ENCODE measurements at regions not wholly inside any gene's neighbourhood (a gene's known extent, or its start where the extent isn't known, plus 50 kb on each side); places are given as distances from the start of the nearest gene placed in this dataset.

DNA sequence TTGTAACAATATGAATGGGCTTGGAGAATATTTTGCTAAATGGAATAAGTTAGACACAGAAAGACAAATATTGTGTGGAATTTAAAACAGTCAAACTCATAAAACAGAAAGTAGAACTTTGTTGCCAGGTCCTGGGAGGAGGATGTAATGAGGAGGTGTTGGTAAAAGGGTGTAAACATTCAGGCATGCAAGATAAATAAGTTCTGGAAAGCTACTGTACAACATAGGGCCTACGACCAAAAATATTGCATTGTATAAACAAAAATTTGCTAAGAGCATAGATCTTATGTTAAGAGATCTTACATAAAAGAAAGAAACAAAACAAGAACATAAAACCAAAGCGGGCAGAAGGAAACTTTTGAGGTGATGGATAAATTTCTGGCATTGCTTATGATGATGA, 1907.8 kb upstream of the PCDH20 start:
- no peak overlapping the region for H3K27ac ChIP-seq
- no peak for TF ChIP-seq ZFX (IDR thresholded peaks at IDR 0.05)
- TF ChIP-seq, protein P1, sequence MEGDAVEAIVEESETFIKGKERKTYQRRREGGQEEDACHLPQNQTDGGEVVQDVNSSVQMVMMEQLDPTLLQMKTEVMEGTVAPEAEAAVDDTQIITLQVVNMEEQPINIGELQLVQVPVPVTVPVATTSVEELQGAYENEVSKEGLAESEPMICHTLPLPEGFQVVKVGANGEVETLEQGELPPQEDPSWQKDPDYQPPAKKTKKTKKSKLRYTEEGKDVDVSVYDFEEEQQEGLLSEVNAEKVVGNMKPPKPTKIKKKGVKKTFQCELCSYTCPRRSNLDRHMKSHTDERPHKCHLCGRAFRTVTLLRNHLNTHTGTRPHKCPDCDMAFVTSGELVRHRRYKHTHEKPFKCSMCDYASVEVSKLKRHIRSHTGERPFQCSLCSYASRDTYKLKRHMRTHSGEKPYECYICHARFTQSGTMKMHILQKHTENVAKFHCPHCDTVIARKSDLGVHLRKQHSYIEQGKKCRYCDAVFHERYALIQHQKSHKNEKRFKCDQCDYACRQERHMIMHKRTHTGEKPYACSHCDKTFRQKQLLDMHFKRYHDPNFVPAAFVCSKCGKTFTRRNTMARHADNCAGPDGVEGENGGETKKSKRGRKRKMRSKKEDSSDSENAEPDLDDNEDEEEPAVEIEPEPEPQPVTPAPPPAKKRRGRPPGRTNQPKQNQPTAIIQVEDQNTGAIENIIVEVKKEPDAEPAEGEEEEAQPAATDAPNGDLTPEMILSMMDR (conservative IDR thresholded peaks at IDR 0.05): no peak

DNA sequence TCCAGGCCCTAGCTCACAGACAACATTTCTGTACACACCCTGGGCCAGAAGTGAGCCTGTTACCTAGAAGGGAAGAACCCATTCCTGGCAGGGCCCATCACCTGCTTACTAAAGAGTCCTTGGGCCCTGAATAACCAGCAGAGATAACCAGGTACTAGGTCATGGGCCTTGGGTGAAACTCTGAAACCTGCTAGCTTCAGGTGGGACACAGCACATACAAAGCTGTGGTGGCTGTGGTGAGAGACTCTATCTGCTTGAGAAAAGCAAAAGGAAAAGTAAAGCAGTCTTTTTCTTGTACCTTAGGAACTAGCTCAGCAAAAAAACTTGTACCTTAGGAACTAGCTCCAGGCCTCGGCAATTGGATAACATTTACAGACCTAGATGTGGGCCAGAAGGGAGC, 1895.9 kb upstream of the PCDH20 start:
- H3K27ac ChIP-seq: no peak overlapping the region
- TF ChIP-seq ZFX (IDR thresholded peaks at IDR 0.05): no peak
- TF ChIP-seq, protein P1 (conservative IDR thresholded peaks at IDR 0.05): no peak

DNA sequence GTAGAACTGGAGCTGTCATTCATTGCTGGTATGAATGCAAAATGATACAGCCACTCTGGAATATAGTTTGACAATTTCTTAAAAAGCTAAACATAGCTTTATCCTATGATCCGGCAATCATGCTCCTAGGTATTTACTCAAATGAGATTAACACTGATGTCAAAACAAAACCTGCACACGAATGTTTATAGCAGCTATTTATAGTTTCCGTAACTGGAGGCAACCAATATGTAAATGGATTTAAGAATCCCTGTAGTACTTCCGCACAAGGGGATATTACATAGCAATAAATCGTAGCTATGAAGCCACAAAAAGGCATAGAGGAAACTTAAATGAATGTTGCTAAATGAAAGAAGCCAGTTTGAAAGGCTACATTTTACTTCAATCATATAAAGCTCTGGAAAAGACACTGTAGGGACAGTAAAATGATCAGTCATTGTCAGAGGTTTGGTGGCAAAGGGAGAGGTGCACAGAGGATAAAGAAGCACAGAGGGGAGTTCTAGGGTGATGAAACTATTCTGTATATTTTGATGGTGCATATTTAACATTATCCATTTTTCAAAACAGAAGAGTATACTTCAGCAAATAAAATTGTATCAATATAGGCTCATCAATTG, 1893.0 kb upstream of the PCDH20 start:
- H3K27ac ChIP-seq: no peak overlapping the region
- TF ChIP-seq ZFX (IDR thresholded peaks at IDR 0.05): no peak
- TF ChIP-seq, protein P1 (conservative IDR thresholded peaks at IDR 0.05): no peak

DNA sequence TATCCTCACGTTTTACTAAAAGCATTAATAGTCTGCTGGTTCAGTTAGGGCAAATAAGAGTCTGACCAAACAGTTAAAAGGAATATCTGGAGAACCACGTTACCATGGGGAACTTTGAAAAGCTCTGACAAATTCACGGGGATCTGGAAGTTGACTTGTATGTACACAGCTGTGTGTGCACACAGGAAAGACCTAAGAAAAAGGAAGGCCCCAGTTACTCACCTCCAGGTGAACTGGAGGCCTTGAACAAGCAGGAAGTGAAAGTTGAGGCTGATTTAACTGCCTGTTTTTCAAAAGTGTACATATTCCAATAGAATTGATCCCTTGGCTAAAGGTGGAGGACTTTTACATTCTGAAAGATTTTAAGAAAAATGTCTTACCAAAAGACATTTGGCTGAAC, 1891.6 kb upstream of the PCDH20 start:
- TF ChIP-seq, protein P1 (conservative IDR thresholded peaks at IDR 0.05): no peak
- TF ChIP-seq ZFX (IDR thresholded peaks at IDR 0.05): no peak
- no peak overlapping the region for H3K27ac ChIP-seq

DNA sequence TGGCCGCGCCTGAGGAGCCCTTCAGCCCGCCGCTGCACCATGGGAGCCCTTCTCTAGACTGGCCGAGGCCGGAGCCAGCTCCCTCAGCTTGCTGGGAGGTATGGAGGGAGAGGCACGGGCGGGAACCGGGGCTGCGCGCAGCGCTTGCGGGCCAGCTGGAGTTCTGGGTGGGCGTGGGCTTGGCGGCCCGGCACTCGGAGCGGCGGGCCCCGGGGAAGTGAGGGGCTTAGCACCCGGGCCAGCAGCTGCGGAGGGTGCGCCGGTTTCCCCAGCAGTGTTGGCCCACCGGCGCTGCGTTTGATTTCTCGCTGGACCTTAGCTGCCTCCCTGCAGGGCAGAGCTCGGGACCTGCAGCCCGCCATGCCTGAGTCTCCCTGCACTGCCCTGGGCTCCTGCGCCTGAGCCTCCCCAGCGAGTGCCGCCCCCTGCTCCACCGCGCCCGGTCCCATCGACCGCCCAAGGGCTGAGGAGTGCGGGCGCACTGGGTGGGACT, 1890.0 kb upstream of the PCDH20 start:
- TF ChIP-seq, protein P1 (conservative IDR thresholded peaks at IDR 0.05): no peak
- TF ChIP-seq ZFX (IDR thresholded peaks at IDR 0.05): no peak
- H3K27ac ChIP-seq: no peak overlapping the region

DNA sequence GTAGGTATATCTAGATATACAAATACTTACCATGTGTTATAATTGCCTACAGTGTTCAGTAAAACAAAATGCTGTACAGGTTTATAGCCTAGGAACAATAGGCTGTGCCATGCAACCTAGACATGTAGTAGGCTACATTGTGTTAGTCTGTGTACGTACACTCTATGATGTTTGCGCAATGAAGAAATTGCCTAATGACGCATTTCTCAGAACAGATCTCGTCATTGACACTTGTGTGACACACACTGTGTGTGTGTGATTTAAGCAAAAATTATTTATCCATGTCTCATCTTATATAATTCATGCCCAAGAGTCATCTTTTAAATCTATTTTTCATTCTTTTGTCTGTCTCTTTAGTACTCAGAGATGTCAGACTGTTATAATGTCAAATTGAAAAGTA, 1888.8 kb upstream of the PCDH20 start:
- TF ChIP-seq, protein P1 (conservative IDR thresholded peaks at IDR 0.05): no peak
- no peak for TF ChIP-seq ZFX (IDR thresholded peaks at IDR 0.05)
- H3K27ac ChIP-seq: no peak overlapping the region

DNA sequence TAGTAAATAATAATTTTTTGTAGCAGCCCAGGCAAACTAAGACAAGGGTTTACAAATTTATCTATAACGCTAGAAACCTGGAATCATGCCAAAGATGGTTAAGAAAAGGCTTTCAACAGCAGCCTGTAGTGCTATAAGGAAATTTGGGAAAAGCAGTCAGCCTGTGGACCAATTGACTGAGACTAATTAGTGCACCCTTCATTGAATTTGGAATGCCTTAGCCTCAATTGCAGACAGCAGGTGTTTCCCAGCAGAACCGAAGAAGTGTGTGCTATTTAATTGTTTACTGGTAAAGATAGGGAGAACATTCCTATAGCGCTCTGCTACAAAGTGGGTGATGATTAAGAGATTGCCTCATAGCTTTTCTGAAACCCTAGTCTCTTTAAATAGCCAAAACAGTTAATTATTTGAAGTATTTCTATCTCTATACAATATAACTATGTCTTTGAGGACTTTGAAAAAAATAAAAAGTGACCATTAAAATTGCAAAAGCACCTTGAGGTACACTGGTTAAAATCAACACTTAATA, 1884.3 kb upstream of the PCDH20 start:
- TF ChIP-seq, protein P1 (conservative IDR thresholded peaks at IDR 0.05): no peak
- TF ChIP-seq ZFX (IDR thresholded peaks at IDR 0.05): no peak
- no peak overlapping the region for H3K27ac ChIP-seq

Measured in C4-2B (cell line).